ENCODE measurements at regions not wholly inside any gene's neighbourhood (a gene's known extent, or its start where the extent isn't known, plus 50 kb on each side); places are given as distances from the start of the nearest gene placed in this dataset.
A peak's percentile ranks its signal among the peaks of the same experiment; 100 is the strongest.

- H3K36me3 ChIP-seq, result no peaks in the 10 kb centered on the region
- DNase-seq (ENCODE audit: low spot score in 2 of 2), result no peak
- no peak overlapping the region for H3K27ac ChIP-seq
- no peaks in the 10 kb centered on the region for H3K9me3 ChIP-seq
- H3K4me3 ChIP-seq, result no peak overlapping the region
- no peaks in the 10 kb centered on the region for H3K27me3 ChIP-seq
- TF ChIP-seq CTCF (IDR thresholded peaks at IDR 0.05) (no peak), POLR2AphosphoS5 (IDR thresholded peaks at IDR 0.05) (no peak), EP300 (IDR thresholded peaks at IDR 0.05) (no peak), POLR2A (IDR thresholded peaks at IDR 0.05) (no peak)
- 94% methylated on average over 2 of the region's 3 CpGs for WGBS
- peaks cover 39% of the 10 kb centered on the region for H3K4me1 ChIP-seq
Observed at GRCh38 chr17:83186751-83187421, 107.5 kb downstream of the METRNL start.

- no peak for TF ChIP-seq CTCF (IDR thresholded peaks at IDR 0.05)
- no peak for TF ChIP-seq POLR2AphosphoS5 (IDR thresholded peaks at IDR 0.05)
- TF ChIP-seq POLR2A (IDR thresholded peaks at IDR 0.05), result no peak
- no peak for TF ChIP-seq EP300 (IDR thresholded peaks at IDR 0.05)
- DNase-seq (ENCODE audit: low spot score in 2 of 2), result no peak
- Histone ChIP-seq H3K9me3 (no peaks in the 10 kb centered on the region), H3K36me3 (no peaks in the 10 kb centered on the region), H3K4me1 (peaks cover 35% of the 10 kb centered on the region), H3K27me3 (no peaks in the 10 kb centered on the region), H3K4me3 (no peak overlapping the region), H3K27ac (no peak overlapping the region)
Observed at GRCh38 chr17:83187782-83188311, 108.4 kb downstream of the METRNL start.

GRCh38 chr17:83189044-83190003, 109.9 kb downstream of the METRNL start:
- no peaks in the 10 kb centered on the region for H3K9me3 ChIP-seq
- H3K27ac ChIP-seq, result peak overlapping the region; percentile 84
- peaks cover 33% of the 10 kb centered on the region for H3K4me1 ChIP-seq
- no peak overlapping the region for H3K4me3 ChIP-seq
- no peaks in the 10 kb centered on the region for H3K36me3 ChIP-seq
- TF ChIP-seq CTCF (IDR thresholded peaks at IDR 0.05), result no peak
- H3K27me3 ChIP-seq, result no peaks in the 10 kb centered on the region
- DNase-seq (ENCODE audit: low spot score in 2 of 2), result peak; percentile 75 to 88
- 80% methylated on average over 18 of the region's 26 CpGs for WGBS

- Histone ChIP-seq H3K27ac (peak overlapping the region; percentile 84), H3K36me3 (no peaks in the 10 kb centered on the region), H3K4me1 (peaks cover 40% of the 10 kb centered on the region), H3K27me3 (no peaks in the 10 kb centered on the region), H3K9me3 (no peaks in the 10 kb centered on the region), H3K4me3 (no peak overlapping the region)
- WGBS, result 79% methylated on average over 4 of the region's 12 CpGs
- no peak for DNase-seq (ENCODE audit: low spot score in 2 of 2)
- TF ChIP-seq POLR2AphosphoS5 (IDR thresholded peaks at IDR 0.05) (peak in 1 of 3 donors; percentile 15), EP300 (IDR thresholded peaks at IDR 0.05) (no peak), CTCF (IDR thresholded peaks at IDR 0.05) (no peak), POLR2A (IDR thresholded peaks at IDR 0.05) (no peak)
Observed at GRCh38 chr17:83190004-83190385, 110.6 kb downstream of the METRNL start.
